ENCODE measurements at regions not wholly inside any gene's neighbourhood (a gene's known extent, or its start where the extent isn't known, plus 50 kb on each side); places are given as distances from the start of the nearest gene placed in this dataset.
A peak's percentile ranks its signal among the peaks of the same experiment; 100 is the strongest.

- TF ChIP-seq CTCF (IDR thresholded peaks at IDR 0.05; ENCODE audit: low read depth, low read length) = no peak
- no peak for DNase-seq (ENCODE audit: extremely low read depth, low read depth)
Measured at GRCh38 chrX:58051346-58051745, 141.1 kb upstream of the ZXDA start.

GRCh38 chrX:58044130-58044529 lies 133.9 kb upstream of the ZXDA start:
- no peak for TF ChIP-seq CTCF (IDR thresholded peaks at IDR 0.05; ENCODE audit: low read depth, low read length)
- no peak for DNase-seq (ENCODE audit: extremely low read depth, low read depth)

GRCh38 chrX:58025979-58026378 lies 115.7 kb upstream of the ZXDA start:
- TF ChIP-seq CTCF (IDR thresholded peaks at IDR 0.05; ENCODE audit: low read depth, low read length) = peak; percentile 53
- no peak for DNase-seq (ENCODE audit: extremely low read depth, low read depth)

- DNase-seq (ENCODE audit: extremely low read depth, low read depth) = no peak
- TF ChIP-seq CTCF (IDR thresholded peaks at IDR 0.05; ENCODE audit: low read depth, low read length) = no peak
Measured at GRCh38 chrX:57985951-57986350, 75.7 kb upstream of the ZXDA start.

GRCh38 chrX:57984620-57985019 lies 74.4 kb upstream of the ZXDA start:
- TF ChIP-seq CTCF (IDR thresholded peaks at IDR 0.05; ENCODE audit: low read depth, low read length) = no peak
- DNase-seq (ENCODE audit: extremely low read depth, low read depth) = no peak

- no peak for TF ChIP-seq CTCF (IDR thresholded peaks at IDR 0.05; ENCODE audit: low read depth, low read length)
- DNase-seq (ENCODE audit: extremely low read depth, low read depth) = no peak
Measured at GRCh38 chrX:57977992-57978391, 67.7 kb upstream of the ZXDA start.

- TF ChIP-seq CTCF (IDR thresholded peaks at IDR 0.05; ENCODE audit: low read depth, low read length) = no peak
- DNase-seq (ENCODE audit: extremely low read depth, low read depth) = no peak
Measured at GRCh38 chrX:57964975-57965374, 54.7 kb upstream of the ZXDA start.
